HG03139 (cell line): ENCODE measurements at regions not wholly inside any gene's neighbourhood (a gene's known extent, or its start where the extent isn't known, plus 50 kb on each side); places are given as distances from the start of the nearest gene placed in this dataset.

Experiments used
- ATAC-seq: cut with Tn5 transposase; IDR thresholded peaks from one replicate; pipeline ENCODE4 v1.9.1; 2021; ENCODE audit not compliant: unreplicated experiment

GRCh38 chr2:861655-862354, 88.8 kb upstream of the SNTG2 start:
- ATAC-seq: no peak

GRCh38 chr2:860259-860855, 90.3 kb upstream of the SNTG2 start:
- no peak for ATAC-seq

- no peak for ATAC-seq
These were observed 92.0 kb upstream of the SNTG2 start for GRCh38 chr2:858646-859045.

- ATAC-seq: no peak
These were observed 92.7 kb upstream of the SNTG2 start for GRCh38 chr2:857937-858336.

GRCh38 chr2:857081-857480, 93.6 kb upstream of the SNTG2 start:
- no peak for ATAC-seq

GRCh38 chr2:856456-856855, 94.2 kb upstream of the SNTG2 start:
- no peak for ATAC-seq

GRCh38 chr2:856041-856440, 94.6 kb upstream of the SNTG2 start:
- ATAC-seq: no peak

- ATAC-seq: no peak
These were observed 95.5 kb upstream of the SNTG2 start for GRCh38 chr2:855177-855576.

GRCh38 chr2:854460-854859, 96.2 kb upstream of the SNTG2 start:
- no peak for ATAC-seq

- no peak for ATAC-seq
These were observed 97.3 kb upstream of the SNTG2 start for GRCh38 chr2:853203-853870.

- ATAC-seq: no peak
These were observed 98.5 kb upstream of the SNTG2 start for GRCh38 chr2:852168-852567.

GRCh38 chr2:851680-852079, 99.0 kb upstream of the SNTG2 start:
- ATAC-seq: no peak

- ATAC-seq: no peak
These were observed 99.6 kb upstream of the SNTG2 start for GRCh38 chr2:851078-851477.

- no peak for ATAC-seq
These were observed 100.2 kb upstream of the SNTG2 start for GRCh38 chr2:850429-850828.

GRCh38 chr2:848099-848498, 102.5 kb upstream of the SNTG2 start:
- ATAC-seq: no peak

- ATAC-seq: no peak
These were observed 103.0 kb upstream of the SNTG2 start for GRCh38 chr2:847669-848068.

- no peak for ATAC-seq
These were observed 105.9 kb upstream of the SNTG2 start for GRCh38 chr2:844715-845114.

- no peak for ATAC-seq
These were observed 108.4 kb upstream of the SNTG2 start for GRCh38 chr2:842151-842803.

- ATAC-seq: no peak
These were observed 109.6 kb upstream of the SNTG2 start for GRCh38 chr2:841036-841435.

- ATAC-seq: no peak
These were observed 116.4 kb upstream of the SNTG2 start for GRCh38 chr2:834233-834632.

- no peak for ATAC-seq
These were observed 117.5 kb upstream of the SNTG2 start for GRCh38 chr2:833180-833579.

GRCh38 chr2:832635-833034, 118.0 kb upstream of the SNTG2 start:
- no peak for ATAC-seq
